Left renal pelvis (tissue), 4 donors: ENCODE measurements at regions not wholly inside any gene's neighbourhood (a gene's known extent, or its start where the extent isn't known, plus 50 kb on each side); places are given as distances from the start of the nearest gene placed in this dataset.

Source experiments
- DNase-seq, 4 donors: peaks; one replicate each; pipeline ENCODE4 v3.0.0-alpha.2; 2013; ENCODE audit warnings: low read depth in 4 of 4, low spot score in 3 of 4

GRCh38 chr13:29935309-29935981 lies 85.0 kb upstream of the UBL3 start:
- no peak for DNase-seq

GRCh38 chr13:29934531-29935308 lies 84.3 kb upstream of the UBL3 start:
- no peak for DNase-seq

- no peak for DNase-seq
These were observed 83.0 kb upstream of the UBL3 start for GRCh38 chr13:29933401-29933800.

GRCh38 chr13:29931696-29932095 lies 81.3 kb upstream of the UBL3 start:
- DNase-seq = no peak

GRCh38 chr13:29929062-29929847 lies 78.8 kb upstream of the UBL3 start:
- DNase-seq = no peak

- DNase-seq = no peak
These were observed 75.7 kb upstream of the UBL3 start for GRCh38 chr13:29926098-29926476.

GRCh38 chr13:29925457-29926097 lies 75.2 kb upstream of the UBL3 start:
- no peak for DNase-seq

GRCh38 chr13:29924482-29925350 lies 74.3 kb upstream of the UBL3 start:
- no peak for DNase-seq

- DNase-seq = peak in 2 of 4 donors; percentile 60 to 67
These were observed 73.4 kb upstream of the UBL3 start for GRCh38 chr13:29923554-29924481.

- no peak for DNase-seq
These were observed 72.5 kb upstream of the UBL3 start for GRCh38 chr13:29922896-29923295.

GRCh38 chr13:29922281-29922821 lies 71.9 kb upstream of the UBL3 start:
- no peak for DNase-seq

GRCh38 chr13:29921542-29921941 lies 71.1 kb upstream of the UBL3 start:
- no peak for DNase-seq

GRCh38 chr13:29920025-29920643 lies 69.7 kb upstream of the UBL3 start:
- no peak for DNase-seq

GRCh38 chr13:29918845-29919244 lies 68.4 kb upstream of the UBL3 start:
- no peak for DNase-seq

- DNase-seq = no peak
These were observed 67.2 kb upstream of the UBL3 start for GRCh38 chr13:29917650-29918049.

GRCh38 chr13:29914581-29914980 lies 64.2 kb upstream of the UBL3 start:
- DNase-seq = no peak

- DNase-seq = no peak
These were observed 61.5 kb upstream of the UBL3 start for GRCh38 chr13:29911781-29912418.
